ENCODE measurements at regions not wholly inside any gene's neighbourhood (a gene's known extent, or its start where the extent isn't known, plus 50 kb on each side); places are given as distances from the start of the nearest gene placed in this dataset.
"Not testable (repeated sequence)": the region's sequence is repeated elsewhere in the genome, so short reads cannot be mapped to it uniquely, and the experiment has no call there.

DNA sequence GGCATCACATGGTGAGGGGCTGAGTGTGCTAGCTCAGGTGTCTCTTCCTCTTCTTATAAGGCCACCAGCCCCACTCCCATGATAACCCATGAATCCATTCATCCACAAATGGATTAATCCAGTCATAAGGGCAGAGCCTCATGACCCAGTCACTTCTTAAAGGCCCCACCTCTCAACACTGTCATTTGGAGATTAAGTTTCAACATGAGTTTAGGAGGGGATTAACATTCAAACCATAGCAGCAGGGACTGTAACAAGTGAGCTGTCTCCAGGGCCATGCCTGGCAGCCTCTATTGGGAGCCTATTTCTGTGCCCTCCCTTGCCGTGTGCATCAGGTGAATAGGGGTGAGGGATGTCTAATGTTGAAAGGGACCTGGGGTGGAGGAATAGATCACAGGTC is 77.5 kb downstream of the CHRD start:
- DNase-seq (ENCODE audit: low read depth in 1 of 2, low spot score in 1 of 2): no peak
- no peak for FAIRE-seq
- WGBS (ENCODE audit: missing lambda C conversion rate): 47% methylated on average over 1 of the region's 1 CpG
- CTCF ChIA-PET: no interaction called here
- POLR2A ChIA-PET: no interaction called here
- no peak overlapping the region for H3K27ac ChIP-seq
- no peaks in the 10 kb centered on the region for H3K9me3 ChIP-seq
- TF ChIP-seq HEYL (CRISPR knock-in tag; IDR thresholded peaks at IDR 0.05): no peak
- no peak for TF ChIP-seq HOXB13 (CRISPR knock-in tag; IDR thresholded peaks at IDR 0.05; ENCODE audit: low read depth)
- H3K4me3 ChIP-seq: no peak overlapping the region
- no peak for ATAC-seq
- no peaks in the 10 kb centered on the region for H3K4me1 ChIP-seq
- H3K4me2 ChIP-seq: no peak overlapping the region

DNA sequence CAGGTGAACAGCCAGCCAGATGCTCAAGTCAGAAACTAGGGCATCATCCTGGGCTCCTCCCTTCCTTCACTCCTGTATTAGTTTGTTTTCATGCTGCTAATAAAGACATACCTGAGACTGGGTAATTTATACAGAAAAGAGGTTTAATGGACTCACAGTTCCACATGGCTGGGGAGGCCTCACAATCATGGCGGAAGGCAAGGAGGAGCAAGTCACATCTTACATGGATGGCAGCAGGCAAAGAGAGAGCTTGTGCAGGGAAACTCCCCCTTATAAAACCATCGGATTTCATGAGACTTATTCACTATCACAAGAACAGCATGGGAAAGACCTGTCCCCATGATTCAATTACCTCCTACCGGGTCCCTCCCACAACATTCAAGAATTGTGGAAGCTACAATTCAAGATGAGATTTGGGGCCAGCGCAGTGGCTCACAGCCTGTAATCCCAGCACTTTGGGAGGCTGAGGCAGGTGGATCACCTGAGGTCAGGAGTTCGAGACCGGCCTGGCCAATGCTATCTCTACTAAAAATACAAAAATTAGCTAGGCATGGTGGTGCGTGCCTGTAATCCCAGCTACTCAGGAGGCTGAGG is 78.0 kb downstream of the CHRD start:
- WGBS (ENCODE audit: missing lambda C conversion rate): 57% methylated on average over 7 of the region's 7 CpGs
- H3K9me3 ChIP-seq; DNase-seq (ENCODE audit: low read depth in 1 of 2, low spot score in 1 of 2); ATAC-seq; H3K27ac ChIP-seq; FAIRE-seq; H3K4me2 ChIP-seq; H3K4me3 ChIP-seq; POLR2A ChIA-PET; H3K4me1 ChIP-seq; CTCF ChIA-PET: not testable (repeated sequence)

DNA sequence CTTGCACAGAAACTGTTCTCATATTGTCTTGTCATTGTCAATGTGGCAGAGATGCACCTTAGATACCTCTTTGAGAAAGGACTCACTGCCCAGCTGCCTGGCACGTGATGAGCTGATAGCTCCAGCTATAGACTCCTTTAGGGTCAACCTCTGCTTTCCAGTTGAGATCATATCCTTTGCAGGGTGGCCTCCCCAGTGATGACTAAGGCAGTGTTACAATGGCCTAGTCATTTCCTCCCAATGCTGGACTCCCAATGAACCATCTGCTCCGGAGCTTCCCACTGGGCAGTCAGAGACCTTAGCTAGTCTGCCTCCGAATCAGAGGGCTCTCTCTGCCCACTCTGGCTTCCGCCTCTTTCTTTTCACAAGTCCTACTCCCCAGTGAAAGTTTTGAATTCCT is 79.5 kb downstream of the CHRD start:
- CTCF ChIA-PET: no interaction called here
- FAIRE-seq (no peak), ATAC-seq (no peak), DNase-seq (ENCODE audit: low read depth in 1 of 2, low spot score in 1 of 2) (no peak)
- Histone ChIP-seq H3K4me1 (no peaks in the 10 kb centered on the region), H3K9me3 (no peaks in the 10 kb centered on the region), H3K4me2 (no peak overlapping the region), H3K4me3 (no peak overlapping the region), H3K27ac (no peak overlapping the region)
- TF ChIP-seq, protein P1, sequence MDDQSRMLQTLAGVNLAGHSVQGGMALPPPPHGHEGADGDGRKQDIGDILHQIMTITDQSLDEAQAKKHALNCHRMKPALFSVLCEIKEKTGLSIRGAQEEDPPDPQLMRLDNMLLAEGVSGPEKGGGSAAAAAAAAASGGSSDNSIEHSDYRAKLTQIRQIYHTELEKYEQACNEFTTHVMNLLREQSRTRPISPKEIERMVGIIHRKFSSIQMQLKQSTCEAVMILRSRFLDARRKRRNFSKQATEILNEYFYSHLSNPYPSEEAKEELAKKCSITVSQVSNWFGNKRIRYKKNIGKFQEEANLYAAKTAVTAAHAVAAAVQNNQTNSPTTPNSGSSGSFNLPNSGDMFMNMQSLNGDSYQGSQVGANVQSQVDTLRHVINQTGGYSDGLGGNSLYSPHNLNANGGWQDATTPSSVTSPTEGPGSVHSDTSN (IDR thresholded peaks at IDR 0.05): no peak
- TF ChIP-seq, protein P2, sequence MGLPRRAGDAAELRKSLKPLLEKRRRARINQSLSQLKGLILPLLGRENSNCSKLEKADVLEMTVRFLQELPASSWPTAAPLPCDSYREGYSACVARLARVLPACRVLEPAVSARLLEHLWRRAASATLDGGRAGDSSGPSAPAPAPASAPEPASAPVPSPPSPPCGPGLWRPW (IDR thresholded peaks at IDR 0.05): no peak
- TF ChIP-seq HOXB5 (CRISPR knock-in tag; IDR thresholded peaks at IDR 0.05) (no peak), POLR2AphosphoS2 (conservative IDR thresholded peaks at IDR 0.05; ENCODE audit: low read length) (no peak), KDM1A (IDR thresholded peaks at IDR 0.05; ENCODE audit: low read depth) (no peak), HOXA7 (CRISPR knock-in tag; IDR thresholded peaks at IDR 0.05) (no peak), FOXS1 (CRISPR knock-in tag; IDR thresholded peaks at IDR 0.05) (no peak), ZFP36 (IDR thresholded peaks at IDR 0.05; ENCODE audit: borderline replicate concordance, partially characterized antibody) (no peak), POLR2A (IDR thresholded peaks at IDR 0.05; ENCODE audit: low read length) (no peak), RARB (CRISPR knock-in tag; IDR thresholded peaks at IDR 0.05) (no peak), JUN (IDR thresholded peaks at IDR 0.05) (no peak), NFE2L2 (conservative IDR thresholded peaks at IDR 0.05; ENCODE audit: low read length) (no peak)
- TF ChIP-seq, protein P3, sequence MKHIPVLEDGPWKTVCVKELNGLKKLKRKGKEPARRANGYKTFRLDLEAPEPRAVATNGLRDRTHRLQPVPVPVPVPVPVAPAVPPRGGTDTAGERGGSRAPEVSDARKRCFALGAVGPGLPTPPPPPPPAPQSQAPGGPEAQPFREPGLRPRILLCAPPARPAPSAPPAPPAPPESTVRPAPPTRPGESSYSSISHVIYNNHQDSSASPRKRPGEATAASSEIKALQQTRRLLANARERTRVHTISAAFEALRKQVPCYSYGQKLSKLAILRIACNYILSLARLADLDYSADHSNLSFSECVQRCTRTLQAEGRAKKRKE (CRISPR knock-in tag; IDR thresholded peaks at IDR 0.05; ENCODE audit: low read depth): no peak
- TF ChIP-seq, protein P4, sequence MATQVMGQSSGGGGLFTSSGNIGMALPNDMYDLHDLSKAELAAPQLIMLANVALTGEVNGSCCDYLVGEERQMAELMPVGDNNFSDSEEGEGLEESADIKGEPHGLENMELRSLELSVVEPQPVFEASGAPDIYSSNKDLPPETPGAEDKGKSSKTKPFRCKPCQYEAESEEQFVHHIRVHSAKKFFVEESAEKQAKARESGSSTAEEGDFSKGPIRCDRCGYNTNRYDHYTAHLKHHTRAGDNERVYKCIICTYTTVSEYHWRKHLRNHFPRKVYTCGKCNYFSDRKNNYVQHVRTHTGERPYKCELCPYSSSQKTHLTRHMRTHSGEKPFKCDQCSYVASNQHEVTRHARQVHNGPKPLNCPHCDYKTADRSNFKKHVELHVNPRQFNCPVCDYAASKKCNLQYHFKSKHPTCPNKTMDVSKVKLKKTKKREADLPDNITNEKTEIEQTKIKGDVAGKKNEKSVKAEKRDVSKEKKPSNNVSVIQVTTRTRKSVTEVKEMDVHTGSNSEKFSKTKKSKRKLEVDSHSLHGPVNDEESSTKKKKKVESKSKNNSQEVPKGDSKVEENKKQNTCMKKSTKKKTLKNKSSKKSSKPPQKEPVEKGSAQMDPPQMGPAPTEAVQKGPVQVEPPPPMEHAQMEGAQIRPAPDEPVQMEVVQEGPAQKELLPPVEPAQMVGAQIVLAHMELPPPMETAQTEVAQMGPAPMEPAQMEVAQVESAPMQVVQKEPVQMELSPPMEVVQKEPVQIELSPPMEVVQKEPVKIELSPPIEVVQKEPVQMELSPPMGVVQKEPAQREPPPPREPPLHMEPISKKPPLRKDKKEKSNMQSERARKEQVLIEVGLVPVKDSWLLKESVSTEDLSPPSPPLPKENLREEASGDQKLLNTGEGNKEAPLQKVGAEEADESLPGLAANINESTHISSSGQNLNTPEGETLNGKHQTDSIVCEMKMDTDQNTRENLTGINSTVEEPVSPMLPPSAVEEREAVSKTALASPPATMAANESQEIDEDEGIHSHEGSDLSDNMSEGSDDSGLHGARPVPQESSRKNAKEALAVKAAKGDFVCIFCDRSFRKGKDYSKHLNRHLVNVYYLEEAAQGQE (IDR thresholded peaks at IDR 0.05): no peak
- TF ChIP-seq, protein P5, sequence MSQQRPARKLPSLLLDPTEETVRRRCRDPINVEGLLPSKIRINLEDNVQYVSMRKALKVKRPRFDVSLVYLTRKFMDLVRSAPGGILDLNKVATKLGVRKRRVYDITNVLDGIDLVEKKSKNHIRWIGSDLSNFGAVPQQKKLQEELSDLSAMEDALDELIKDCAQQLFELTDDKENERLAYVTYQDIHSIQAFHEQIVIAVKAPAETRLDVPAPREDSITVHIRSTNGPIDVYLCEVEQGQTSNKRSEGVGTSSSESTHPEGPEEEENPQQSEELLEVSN (IDR thresholded peaks at IDR 0.05; ENCODE audit: borderline replicate concordance, low read depth): no peak
- POLR2A ChIA-PET: no interaction called here
- 55% methylated on average over 3 of the region's 4 CpGs for WGBS (ENCODE audit: missing lambda C conversion rate)
